Activated CD8-positive, alpha-beta T cell treated with anti-CD3 and anti-CD28 coated beads for 36 hours (primary cell): ENCODE measurements at regions not wholly inside any gene's neighbourhood (a gene's known extent, or its start where the extent isn't known, plus 50 kb on each side); places are given as distances from the start of the nearest gene placed in this dataset.

ENCODE experiments used
- ATAC-seq: fragments of 200-7000 bp; cut with Tn5 transposase; one replicate; pipeline ENCODE4 v1.10.0; 2021; ENCODE audit warnings: mild to moderate bottlenecking, moderate library complexity
- CTCF ChIA-PET: fragments of 350-600 bp; sonication (Branson Sonifier 250); formaldehyde crosslinking; loops from one replicate; lab custom pipeline; 2021; ENCODE audit warnings: antibody characterized with exemption; lab: Charles Lee
- POLR2A ChIA-PET: fragments of 350-600 bp; sonication (Branson Sonifier 250); formaldehyde crosslinking; loops from one replicate; lab custom pipeline; 2021; ENCODE audit warnings: antibody characterized with exemption; lab: Charles Lee
- DNase-seq: peaks from one replicate; pipeline ENCODE4 v3.0.0-alpha.2; 2020
- H3K27ac Mint-ChIP-seq: one replicate; pipeline ENCODE4 v1.8.0; 2021; ENCODE audit warnings: mild to moderate bottlenecking, mixed read lengths
- H3K27me3 Mint-ChIP-seq: one replicate; pipeline ENCODE4 v1.8.0; 2021; ENCODE audit warnings: mixed read lengths
- H3K36me3 Mint-ChIP-seq: one replicate; pipeline ENCODE4 v1.8.0; 2021; ENCODE audit warnings: low read depth, mixed read lengths
- H3K4me1 Mint-ChIP-seq: one replicate; pipeline ENCODE4 v1.8.0; 2021; ENCODE audit warnings: low read depth, mixed read lengths
- H3K4me3 Mint-ChIP-seq: one replicate; pipeline ENCODE4 v1.8.0; 2021; ENCODE audit warnings: mild to moderate bottlenecking, moderate library complexity, mixed read lengths
- H3K9me3 Mint-ChIP-seq: one replicate; pipeline ENCODE4 v1.8.0; 2021; ENCODE audit warnings: mixed read lengths
- CTCF ChIP-seq: fragments of 200-600 bp; IDR thresholded peaks from one replicate; pipeline ENCODE4 v1.8.0; 2022; ENCODE audit warnings: antibody characterized with exemption, mild to moderate bottlenecking
- intact Hi-C: fragments of 100-400 bp; cut with micrococcal nuclease; formaldehyde crosslinking; loops from one replicate; pipeline ENCODE4 v1.10.0; 2022

GRCh38 chr13:33512880-33513554 is 227.5 kb upstream of the STARD13 start:
- H3K4me1 Mint-ChIP-seq = no peaks in the 10 kb centered on the region
- no peaks in the 10 kb centered on the region for H3K36me3 Mint-ChIP-seq
- H3K27me3 Mint-ChIP-seq = peaks cover 6% of the 10 kb centered on the region
- TF ChIP-seq CTCF = no peak
- ChIA-PET CTCF (interaction anchor here (0.8 to 0.9 kb wide), 2 partner anchors 10 to 47 kb away, joined by 3 to 4 read pairs; no protein-coding TSS in a partner anchor), POLR2A (no interaction called here)
- ATAC-seq = no peak
- intact Hi-C loops = no loop called here
- H3K9me3 Mint-ChIP-seq = no peaks in the 10 kb centered on the region
- H3K27ac Mint-ChIP-seq = no peak overlapping the region
- H3K4me3 Mint-ChIP-seq = no peak overlapping the region
- no peak for DNase-seq

- intact Hi-C loops = no loop called here
- ATAC-seq (no peak), DNase-seq (no peak)
- ChIA-PET POLR2A (no interaction called here), CTCF (interaction anchor here (0.9 kb wide), 1 partner anchor 9 kb away, joined by 4 read pairs; no protein-coding TSS in a partner anchor)
- no peaks in the 10 kb centered on the region for H3K36me3 Mint-ChIP-seq
- H3K27ac Mint-ChIP-seq = no peak overlapping the region
- H3K4me3 Mint-ChIP-seq = no peak overlapping the region
- H3K4me1 Mint-ChIP-seq = no peaks in the 10 kb centered on the region
- peaks cover 6% of the 10 kb centered on the region for H3K27me3 Mint-ChIP-seq
- no peaks in the 10 kb centered on the region for H3K9me3 Mint-ChIP-seq
- TF ChIP-seq CTCF = no peak
These were observed 228.8 kb upstream of the STARD13 start for GRCh38 chr13:33514362-33514761.

GRCh38 chr13:33515146-33515545 is 229.6 kb upstream of the STARD13 start:
- no peak overlapping the region for H3K27ac Mint-ChIP-seq
- no peak for TF ChIP-seq CTCF
- no peak for ATAC-seq
- DNase-seq = no peak
- intact Hi-C loops = no loop called here
- peaks cover 4% of the 10 kb centered on the region for H3K27me3 Mint-ChIP-seq
- no peak overlapping the region for H3K4me3 Mint-ChIP-seq
- ChIA-PET CTCF (no interaction called here), POLR2A (no interaction called here)
- no peaks in the 10 kb centered on the region for H3K4me1 Mint-ChIP-seq
- no peaks in the 10 kb centered on the region for H3K9me3 Mint-ChIP-seq
- H3K36me3 Mint-ChIP-seq = no peaks in the 10 kb centered on the region

- intact Hi-C loops = no loop called here
- Mint-ChIP-seq H3K4me1 (no peaks in the 10 kb centered on the region), H3K9me3 (no peaks in the 10 kb centered on the region), H3K36me3 (no peaks in the 10 kb centered on the region), H3K4me3 (no peak overlapping the region), H3K27ac (no peak overlapping the region), H3K27me3 (peaks cover 4% of the 10 kb centered on the region)
- no peak for TF ChIP-seq CTCF
- no peak for ATAC-seq
- ChIA-PET CTCF (no interaction called here), POLR2A (no interaction called here)
- no peak for DNase-seq
These were observed 232.9 kb upstream of the STARD13 start for GRCh38 chr13:33518452-33518851.

- DNase-seq (no peak), ATAC-seq (no peak)
- intact Hi-C loops = no loop called here
- Mint-ChIP-seq H3K36me3 (no peaks in the 10 kb centered on the region), H3K27ac (no peak overlapping the region), H3K27me3 (no peaks in the 10 kb centered on the region), H3K9me3 (no peaks in the 10 kb centered on the region), H3K4me3 (no peak overlapping the region), H3K4me1 (no peaks in the 10 kb centered on the region)
- TF ChIP-seq CTCF = no peak
- ChIA-PET POLR2A (no interaction called here), CTCF (interaction anchor here (1.7 kb wide), 1 partner anchor 14 kb away, joined by 5 read pairs; no protein-coding TSS in a partner anchor)
These were observed 234.3 kb upstream of the STARD13 start for GRCh38 chr13:33519561-33520467.
